ENCODE measurements at regions not wholly inside any gene's neighbourhood (a gene's known extent, or its start where the extent isn't known, plus 50 kb on each side); places are given as distances from the start of the nearest gene placed in this dataset.
A peak's percentile ranks its signal among the peaks of the same experiment; 100 is the strongest.

- H3K4me3 ChIP-seq, result no peak overlapping the region
- no peaks in the 10 kb centered on the region for H3K9me3 ChIP-seq (replicated peaks)
- no peaks in the 10 kb centered on the region for H3K4me1 ChIP-seq
- no peaks in the 10 kb centered on the region for H3K36me3 ChIP-seq
- H3K27ac ChIP-seq, result no peak overlapping the region
- peaks cover 8% of the 10 kb centered on the region; the same call in 1 of the 2 replicates for H3K27me3 ChIP-seq
- no peak for DNase-seq
Measured at GRCh38 chr2:81703831-81704230, 1399.3 kb upstream of the LRRTM1 start.

- no peak for DNase-seq
- Histone ChIP-seq H3K9me3 (replicated peaks) (no peaks in the 10 kb centered on the region), H3K27me3 (no peaks in the 10 kb centered on the region), H3K36me3 (no peaks in the 10 kb centered on the region), H3K27ac (no peak overlapping the region), H3K4me3 (no peak overlapping the region), H3K4me1 (no peaks in the 10 kb centered on the region)
Measured at GRCh38 chr2:81692566-81692965, 1388.0 kb upstream of the LRRTM1 start.

GRCh38 chr2:81675641-81676040, 1371.1 kb upstream of the LRRTM1 start:
- no peak for DNase-seq
- H3K36me3 ChIP-seq, result no peaks in the 10 kb centered on the region
- no peaks in the 10 kb centered on the region; the same call in 1 of the 2 replicates for H3K27me3 ChIP-seq
- H3K9me3 ChIP-seq (replicated peaks), result no peaks in the 10 kb centered on the region
- no peaks in the 10 kb centered on the region for H3K4me1 ChIP-seq
- H3K27ac ChIP-seq, result no peak overlapping the region
- no peak overlapping the region for H3K4me3 ChIP-seq

- no peaks in the 10 kb centered on the region for H3K4me1 ChIP-seq
- no peaks in the 10 kb centered on the region for H3K9me3 ChIP-seq (replicated peaks)
- H3K27ac ChIP-seq, result no peak overlapping the region
- H3K4me3 ChIP-seq, result no peak overlapping the region
- H3K27me3 ChIP-seq, result no peaks in the 10 kb centered on the region; the same call in 1 of the 2 replicates
- no peaks in the 10 kb centered on the region for H3K36me3 ChIP-seq
- no peak for DNase-seq
Measured at GRCh38 chr2:81672923-81673322, 1368.4 kb upstream of the LRRTM1 start.

- H3K27me3 ChIP-seq, result no peaks in the 10 kb centered on the region; the same call in 1 of the 2 replicates
- no peak for DNase-seq
- H3K9me3 ChIP-seq (replicated peaks), result no peaks in the 10 kb centered on the region
- H3K4me3 ChIP-seq, result no peak overlapping the region
- no peaks in the 10 kb centered on the region for H3K36me3 ChIP-seq
- H3K4me1 ChIP-seq, result no peaks in the 10 kb centered on the region
- H3K27ac ChIP-seq, result no peak overlapping the region
Measured at GRCh38 chr2:81672516-81672915, 1368.0 kb upstream of the LRRTM1 start.

GRCh38 chr2:81670885-81671284, 1366.3 kb upstream of the LRRTM1 start:
- Histone ChIP-seq H3K27ac (no peak overlapping the region), H3K36me3 (no peaks in the 10 kb centered on the region), H3K4me1 (no peaks in the 10 kb centered on the region), H3K27me3 (no peaks in the 10 kb centered on the region; the same call in 1 of the 2 replicates), H3K9me3 (replicated peaks) (no peaks in the 10 kb centered on the region), H3K4me3 (no peak overlapping the region)
- DNase-seq, result no peak

- Histone ChIP-seq H3K4me3 (no peak overlapping the region), H3K27me3 (no peaks in the 10 kb centered on the region; the same call in 1 of the 2 replicates), H3K4me1 (no peaks in the 10 kb centered on the region), H3K27ac (no peak overlapping the region), H3K36me3 (no peaks in the 10 kb centered on the region), H3K9me3 (replicated peaks) (no peaks in the 10 kb centered on the region)
- DNase-seq, result no peak
Measured at GRCh38 chr2:81661081-81661480, 1356.5 kb upstream of the LRRTM1 start.

GRCh38 chr2:81658227-81658626, 1353.7 kb upstream of the LRRTM1 start:
- Histone ChIP-seq H3K4me1 (no peaks in the 10 kb centered on the region), H3K4me3 (no peak overlapping the region), H3K27me3 (no peaks in the 10 kb centered on the region; the same call in 1 of the 2 replicates), H3K9me3 (replicated peaks) (no peaks in the 10 kb centered on the region), H3K36me3 (no peaks in the 10 kb centered on the region), H3K27ac (no peak overlapping the region)
- no peak for DNase-seq

- Histone ChIP-seq H3K9me3 (replicated peaks) (no peaks in the 10 kb centered on the region), H3K36me3 (no peaks in the 10 kb centered on the region), H3K4me1 (no peaks in the 10 kb centered on the region), H3K27ac (no peak overlapping the region), H3K4me3 (no peak overlapping the region), H3K27me3 (no peaks in the 10 kb centered on the region)
- DNase-seq, result peak in 1 of 2 experiments; percentile 17
Measured at GRCh38 chr2:81650048-81650971, 1345.8 kb upstream of the LRRTM1 start.

- no peaks in the 10 kb centered on the region for H3K27me3 ChIP-seq
- H3K4me3 ChIP-seq, result no peak overlapping the region
- DNase-seq, result no peak
- no peaks in the 10 kb centered on the region for H3K4me1 ChIP-seq
- no peaks in the 10 kb centered on the region for H3K9me3 ChIP-seq (replicated peaks)
- no peaks in the 10 kb centered on the region for H3K36me3 ChIP-seq
- no peak overlapping the region for H3K27ac ChIP-seq
Measured at GRCh38 chr2:81648806-81649205, 1344.3 kb upstream of the LRRTM1 start.

GRCh38 chr2:81648370-81648769, 1343.8 kb upstream of the LRRTM1 start:
- H3K27me3 ChIP-seq, result no peaks in the 10 kb centered on the region
- no peak overlapping the region for H3K4me3 ChIP-seq
- H3K4me1 ChIP-seq, result no peaks in the 10 kb centered on the region
- no peaks in the 10 kb centered on the region for H3K9me3 ChIP-seq (replicated peaks)
- no peak overlapping the region for H3K27ac ChIP-seq
- DNase-seq, result no peak
- no peaks in the 10 kb centered on the region for H3K36me3 ChIP-seq

GRCh38 chr2:81647715-81648230, 1343.2 kb upstream of the LRRTM1 start:
- Histone ChIP-seq H3K27ac (no peak overlapping the region), H3K27me3 (no peaks in the 10 kb centered on the region), H3K4me1 (no peaks in the 10 kb centered on the region), H3K4me3 (no peak overlapping the region), H3K36me3 (no peaks in the 10 kb centered on the region), H3K9me3 (replicated peaks) (no peaks in the 10 kb centered on the region)
- DNase-seq, result no peak

GRCh38 chr2:81645745-81646301, 1341.3 kb upstream of the LRRTM1 start:
- no peaks in the 10 kb centered on the region for H3K4me1 ChIP-seq
- DNase-seq, result no peak
- H3K9me3 ChIP-seq (replicated peaks), result no peaks in the 10 kb centered on the region
- H3K36me3 ChIP-seq, result no peaks in the 10 kb centered on the region
- H3K4me3 ChIP-seq, result no peak overlapping the region
- no peaks in the 10 kb centered on the region for H3K27me3 ChIP-seq
- H3K27ac ChIP-seq, result no peak overlapping the region

- Histone ChIP-seq H3K27me3 (no peaks in the 10 kb centered on the region), H3K4me3 (no peak overlapping the region), H3K9me3 (replicated peaks) (no peaks in the 10 kb centered on the region), H3K36me3 (no peaks in the 10 kb centered on the region), H3K27ac (no peak overlapping the region), H3K4me1 (no peaks in the 10 kb centered on the region)
- no peak for DNase-seq
Measured at GRCh38 chr2:81644189-81644588, 1339.6 kb upstream of the LRRTM1 start.

GRCh38 chr2:81624825-81625224, 1320.3 kb upstream of the LRRTM1 start:
- no peaks in the 10 kb centered on the region for H3K27me3 ChIP-seq
- no peaks in the 10 kb centered on the region for H3K36me3 ChIP-seq
- H3K4me1 ChIP-seq, result no peaks in the 10 kb centered on the region
- no peak overlapping the region for H3K27ac ChIP-seq
- no peaks in the 10 kb centered on the region for H3K9me3 ChIP-seq (replicated peaks)
- H3K4me3 ChIP-seq, result no peak overlapping the region
- no peak for DNase-seq
